GM18507 (cell line): ENCODE measurements at regions not wholly inside any gene's neighbourhood (a gene's known extent, or its start where the extent isn't known, plus 50 kb on each side); places are given as distances from the start of the nearest gene placed in this dataset.
"Not testable (repeated sequence)": the region's sequence is repeated elsewhere in the genome, so short reads cannot be mapped to it uniquely, and the experiment has no call there.

Source experiments
- DNase-seq: peaks from one replicate; pipeline ENCODE4 v3.0.0; 2011; ENCODE audit warnings: low read depth; ENCODE audit not compliant: insufficient read length; ENCODE audit errors: extremely low spot score
- FAIRE-seq: peaks from 2 replicates; lab custom pipeline; 2011; peaks lifted over from hg19 to GRCh38; lab: Jason Lieb, UNC

DNA sequence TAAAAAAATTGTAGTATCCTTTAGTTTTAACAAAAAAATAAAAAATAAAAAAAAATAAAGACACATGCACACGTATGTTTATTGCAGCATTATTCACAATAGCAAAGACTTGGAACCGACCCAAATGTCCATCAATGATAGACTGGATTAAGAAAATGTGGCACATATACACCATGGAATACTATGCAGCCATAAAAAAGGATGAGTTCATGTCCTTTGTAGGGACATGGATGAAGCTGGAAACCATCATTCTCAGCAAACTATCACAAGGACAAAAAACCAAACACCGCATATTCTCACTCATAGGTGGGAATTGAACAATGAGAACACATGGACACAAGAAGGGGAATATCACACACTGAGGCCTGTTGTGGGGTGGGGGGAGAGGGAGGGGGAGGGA is 370.4 kb downstream of the VRK1 start:
- FAIRE-seq: not testable (repeated sequence)

DNA sequence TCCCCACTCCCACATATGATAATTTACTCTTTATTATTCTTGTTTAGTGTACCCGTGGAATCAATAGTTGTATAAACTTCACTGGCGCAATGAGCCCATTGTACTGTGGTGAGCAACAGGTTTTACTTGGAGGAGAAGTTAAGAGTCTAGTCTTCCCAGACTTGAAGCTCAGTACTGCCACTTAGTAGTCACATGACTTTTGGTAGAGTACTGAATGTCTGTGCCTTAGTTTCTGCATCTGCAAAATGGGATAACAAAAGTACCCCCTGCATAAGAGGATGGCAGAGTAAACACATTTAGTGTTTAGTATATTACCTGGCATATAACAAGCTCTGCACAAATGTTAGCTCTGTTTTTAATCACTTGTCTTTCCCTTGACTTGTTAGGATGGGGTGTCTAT is 375.5 kb downstream of the VRK1 start:
- DNase-seq: no peak
- FAIRE-seq: no peak

More for the DNA sequence above, 370.4 kb downstream of the VRK1 start:
- not testable (repeated sequence) for DNase-seq

- no peak for FAIRE-seq
- DNase-seq: no peak
These were observed 379.8 kb downstream of the VRK1 start for GRCh38 chr14:97177016-97177415.

DNA sequence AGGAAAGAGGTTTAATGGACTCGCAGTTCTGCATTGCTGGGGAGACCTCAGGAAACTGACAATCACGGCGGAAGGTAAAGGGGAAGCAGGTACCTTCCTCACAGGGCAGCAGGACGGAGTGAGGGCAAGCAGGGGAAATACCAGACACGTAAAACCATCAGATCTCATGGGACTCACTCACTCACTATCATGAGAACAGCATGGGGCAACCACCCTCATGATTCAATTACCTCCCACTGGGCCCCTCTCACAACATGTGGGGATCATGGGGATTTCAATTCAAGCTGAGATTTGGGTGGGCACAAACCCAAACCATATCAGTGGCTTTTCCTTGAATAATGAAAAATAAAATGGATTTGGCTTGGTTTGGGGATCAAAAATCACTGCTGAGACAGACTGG is 380.5 kb downstream of the VRK1 start:
- FAIRE-seq (no peak), DNase-seq (no peak)

- DNase-seq: no peak
- no peak for FAIRE-seq
These were observed 381.6 kb downstream of the VRK1 start for GRCh38 chr14:97178781-97179180.

DNA sequence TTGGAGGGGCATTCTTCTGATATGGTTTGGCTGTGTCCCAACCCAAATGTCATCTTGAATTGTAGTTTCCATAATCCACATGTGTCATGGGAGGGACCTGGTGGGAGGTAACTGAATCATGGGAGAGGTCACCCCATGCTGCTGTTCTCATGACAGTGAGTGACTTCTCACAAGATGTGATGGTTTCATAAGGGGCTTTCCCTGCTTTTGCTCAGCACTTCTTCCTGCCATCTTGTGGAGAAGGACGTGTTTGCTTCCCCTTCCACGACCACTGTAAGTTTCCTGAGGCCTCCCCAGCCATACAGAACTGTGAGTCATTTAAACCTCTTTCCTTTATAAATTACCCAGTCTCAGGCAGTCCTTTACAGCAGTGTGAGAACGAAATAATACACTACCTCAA is 382.4 kb downstream of the VRK1 start:
- FAIRE-seq (no peak), DNase-seq (no peak)

DNA sequence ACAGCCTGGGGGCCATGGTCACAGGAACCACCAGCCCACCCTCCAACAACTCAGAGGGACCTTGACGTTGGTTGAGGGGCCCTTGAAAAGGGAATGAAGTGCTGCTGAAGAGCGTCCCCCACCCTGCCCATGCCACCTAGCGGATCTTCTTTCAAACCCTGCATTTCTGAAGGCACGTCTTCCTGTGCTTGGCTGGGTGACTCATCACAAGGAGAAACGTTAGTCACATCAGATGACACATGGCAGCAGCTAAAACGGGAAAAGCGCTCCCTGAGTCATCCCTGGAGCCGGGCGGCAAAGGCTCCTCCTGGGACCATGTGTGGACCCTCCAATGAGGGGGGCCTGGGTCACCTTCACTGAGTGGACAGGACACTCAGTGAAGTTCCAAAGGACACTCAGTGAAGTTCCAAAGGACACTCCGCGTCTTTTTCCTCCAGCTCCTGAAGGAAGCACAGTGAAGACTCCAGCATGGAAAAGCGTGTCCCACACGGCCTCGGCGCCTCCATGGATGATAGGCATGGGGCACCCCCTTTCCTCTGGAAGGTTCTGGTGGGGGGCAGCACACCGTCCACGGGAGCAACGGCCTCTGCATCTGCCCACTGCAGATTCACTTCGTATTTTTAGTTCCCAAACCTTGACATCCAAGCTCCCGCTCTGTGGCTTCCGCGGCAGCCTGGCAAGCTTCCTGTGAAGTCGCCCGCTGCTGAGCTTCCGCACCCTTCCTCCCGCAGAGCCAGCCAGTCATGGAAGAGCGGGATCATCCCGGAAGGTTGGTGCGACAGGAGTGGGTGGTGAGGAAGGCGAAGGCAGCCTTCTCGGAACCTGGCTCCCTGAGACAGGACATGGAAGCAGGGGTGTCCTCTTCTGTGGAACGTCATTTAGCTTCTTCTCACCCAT is 383.4 kb downstream of the VRK1 start:
- DNase-seq (no peak), FAIRE-seq (no peak)

- peak; percentile 35 for FAIRE-seq
- DNase-seq: no peak
These were observed 388.0 kb downstream of the VRK1 start for GRCh38 chr14:97185186-97185585.

DNA sequence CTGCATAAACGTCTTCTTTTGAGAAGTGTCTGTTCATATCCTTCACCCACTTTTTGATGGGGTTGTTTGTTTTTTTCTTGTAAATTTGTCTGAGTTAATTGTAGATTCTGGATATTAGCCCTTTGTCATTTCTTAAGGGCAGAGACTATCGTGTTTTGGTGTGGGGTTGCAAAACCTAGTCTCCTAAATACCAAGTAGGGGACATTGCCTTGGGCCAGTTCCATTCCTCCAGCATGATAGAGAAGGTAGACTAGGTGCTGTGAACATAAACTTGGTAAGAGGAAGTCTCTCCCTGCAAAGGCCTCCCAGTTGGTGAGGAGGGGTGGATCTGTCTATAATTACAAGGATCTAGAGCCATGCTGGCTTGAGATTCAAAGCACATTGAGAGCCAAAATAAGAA is 390.7 kb downstream of the VRK1 start:
- no peak for FAIRE-seq
- DNase-seq: no peak

- DNase-seq (no peak), FAIRE-seq (no peak)
These were observed 399.2 kb downstream of the VRK1 start for GRCh38 chr14:97196336-97196735.

- DNase-seq: no peak
- no peak for FAIRE-seq
These were observed 401.6 kb downstream of the VRK1 start for GRCh38 chr14:97198813-97199212.

- DNase-seq (no peak), FAIRE-seq (no peak)
These were observed 403.1 kb downstream of the VRK1 start for GRCh38 chr14:97200245-97200644.

DNA sequence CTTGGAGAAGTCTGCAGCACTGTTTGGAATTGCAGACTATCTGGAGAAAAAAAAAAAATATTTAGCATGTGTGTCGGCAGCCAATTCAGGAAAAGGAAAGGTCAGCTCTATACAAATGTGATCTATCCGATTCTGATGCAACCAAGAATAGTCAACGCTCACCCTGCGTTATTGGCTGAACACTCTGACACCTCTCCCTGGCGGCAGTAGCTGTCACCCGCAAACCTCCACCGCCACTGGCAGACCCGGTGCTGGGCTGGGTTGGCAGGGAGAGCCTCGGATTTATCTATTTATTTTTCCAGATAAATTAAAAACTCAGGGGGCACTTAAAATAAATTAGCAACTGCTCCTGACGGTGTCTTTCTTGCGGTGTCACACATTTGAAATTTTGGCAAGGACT is 409.7 kb downstream of the VRK1 start:
- DNase-seq (no peak), FAIRE-seq (no peak)

GRCh38 chr14:97210202-97210601 is 413.0 kb downstream of the VRK1 start:
- FAIRE-seq: no peak

GRCh38 chr14:97212399-97212798 is 415.2 kb downstream of the VRK1 start:
- no peak for FAIRE-seq
- DNase-seq: no peak

More at GRCh38 chr14:97210202-97210601, 413.0 kb downstream of the VRK1 start:
- no peak for DNase-seq

- DNase-seq: no peak
- no peak for FAIRE-seq
These were observed 416.5 kb downstream of the VRK1 start for GRCh38 chr14:97213720-97214119.

GRCh38 chr14:97215263-97215969 is 418.2 kb downstream of the VRK1 start:
- no peak for DNase-seq
- FAIRE-seq: no peak

- no peak for DNase-seq
- FAIRE-seq: no peak
These were observed 420.1 kb downstream of the VRK1 start for GRCh38 chr14:97217111-97217885.

GRCh38 chr14:97218274-97218673 is 421.1 kb downstream of the VRK1 start:
- FAIRE-seq: no peak
- no peak for DNase-seq
